ENCODE measurements at regions not wholly inside any gene's neighbourhood (a gene's known extent, or its start where the extent isn't known, plus 50 kb on each side); places are given as distances from the start of the nearest gene placed in this dataset.
"Not testable (repeated sequence)": the region's sequence is repeated elsewhere in the genome, so short reads cannot be mapped to it uniquely, and the experiment has no call there.

- no peak for TF ChIP-seq CTCF (IDR thresholded peaks at IDR 0.05; ENCODE audit: low read depth, low read length)
- DNase-seq (ENCODE audit: extremely low read depth, low read depth) = no peak
Observed at GRCh38 chr5:152474961-152475360, 69.9 kb upstream of the NMUR2 start.

DNA sequence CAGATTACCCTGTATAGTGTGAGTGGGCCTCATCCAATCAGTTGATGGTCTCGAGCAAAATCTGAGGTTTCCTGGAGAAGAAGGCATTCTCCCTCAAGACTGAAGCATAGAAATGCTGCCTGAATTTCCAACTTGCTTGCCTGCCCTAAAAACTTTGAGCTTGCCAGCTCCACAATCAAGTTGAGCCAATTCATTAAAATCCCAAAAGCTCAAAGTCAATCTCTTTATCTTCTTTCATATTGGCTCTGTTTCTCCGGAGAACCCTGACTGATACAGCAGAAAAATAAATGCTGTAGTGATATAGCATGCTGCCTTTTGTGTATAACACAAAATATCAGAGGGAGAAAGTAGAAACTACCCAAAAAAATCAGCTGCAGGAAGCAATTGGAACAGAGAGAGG is 72.5 kb upstream of the NMUR2 start:
- no peak for TF ChIP-seq CTCF (IDR thresholded peaks at IDR 0.05; ENCODE audit: low read depth, low read length)
- no peak for DNase-seq (ENCODE audit: extremely low read depth, low read depth)

- DNase-seq (ENCODE audit: extremely low read depth, low read depth) = not testable (repeated sequence)
Observed at GRCh38 chr5:152479866-152480265, 74.8 kb upstream of the NMUR2 start.

DNA sequence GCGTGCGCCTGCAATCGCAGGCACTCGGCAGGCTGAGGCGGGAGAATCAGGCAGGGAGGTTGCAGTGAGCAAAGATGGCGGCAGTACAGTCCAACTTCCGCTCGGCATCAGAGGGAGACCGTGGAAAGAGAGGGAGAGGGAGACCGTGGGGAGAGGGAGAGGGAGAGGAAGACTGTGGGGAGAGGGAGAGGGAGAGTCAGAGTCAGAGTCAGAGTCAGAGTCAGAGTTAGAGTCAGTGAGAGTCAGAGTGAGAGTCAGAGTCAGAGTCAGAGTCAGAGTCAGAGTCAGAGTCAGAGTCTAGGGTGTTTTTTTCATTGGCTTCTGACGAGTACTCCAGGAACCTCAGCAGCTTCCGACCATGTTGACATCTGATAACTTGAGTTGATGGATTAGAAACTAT is 75.6 kb upstream of the NMUR2 start:
- not testable (repeated sequence) for DNase-seq (ENCODE audit: extremely low read depth, low read depth)

- DNase-seq (ENCODE audit: extremely low read depth, low read depth) = no peak
- TF ChIP-seq CTCF (IDR thresholded peaks at IDR 0.05; ENCODE audit: low read depth, low read length) = no peak
Observed at GRCh38 chr5:152487130-152487529, 82.1 kb upstream of the NMUR2 start.

DNA sequence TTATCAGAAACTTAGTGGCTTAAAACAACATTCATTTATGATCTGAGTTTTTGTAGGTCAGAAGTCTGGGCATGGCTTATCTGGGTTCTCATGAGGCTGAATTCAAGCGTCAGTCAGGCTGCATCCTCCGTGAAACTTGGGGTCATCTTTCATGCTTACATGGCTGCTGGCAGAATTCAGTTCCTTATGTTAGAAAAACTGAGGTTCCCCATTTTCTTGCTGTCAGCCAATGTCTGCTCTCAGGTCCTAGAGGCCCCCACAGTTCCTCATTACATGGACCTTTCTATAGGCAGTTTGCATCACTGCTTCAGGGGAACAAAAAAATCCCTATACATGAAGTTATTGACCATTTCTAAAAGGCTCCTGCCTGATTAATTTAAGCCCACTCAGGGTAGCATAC is 83.8 kb upstream of the NMUR2 start:
- no peak for TF ChIP-seq CTCF (IDR thresholded peaks at IDR 0.05; ENCODE audit: low read depth, low read length)
- DNase-seq (ENCODE audit: extremely low read depth, low read depth) = no peak

GRCh38 chr5:152499814-152500535 is 94.9 kb upstream of the NMUR2 start:
- no peak for DNase-seq (ENCODE audit: extremely low read depth, low read depth)
- no peak for TF ChIP-seq CTCF (IDR thresholded peaks at IDR 0.05; ENCODE audit: low read depth, low read length)

DNA sequence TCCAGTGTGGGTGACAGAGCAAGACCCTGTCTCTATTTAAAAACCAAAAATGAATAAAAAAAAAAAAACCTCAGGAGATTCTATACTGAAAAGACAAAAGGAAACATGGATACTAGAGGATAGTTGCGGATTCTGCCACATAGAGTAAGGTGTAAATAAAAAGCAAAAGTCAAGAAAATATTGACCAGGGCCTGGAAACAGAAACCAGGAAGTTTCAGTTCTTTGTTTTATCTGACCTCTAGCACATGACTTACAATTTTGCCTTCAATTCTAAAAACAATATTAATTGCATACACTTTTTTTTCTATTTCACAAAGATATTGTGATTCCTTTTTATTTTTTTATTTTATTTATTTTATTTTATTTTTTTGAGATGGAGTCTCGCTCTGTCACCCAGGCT is 96.2 kb upstream of the NMUR2 start:
- DNase-seq (ENCODE audit: extremely low read depth, low read depth) = no peak
- TF ChIP-seq CTCF (IDR thresholded peaks at IDR 0.05; ENCODE audit: low read depth, low read length) = no peak

Measured in AG09319 (cell line).